ENCODE measurements at regions not wholly inside any gene's neighbourhood (a gene's known extent, or its start where the extent isn't known, plus 50 kb on each side); places are given as distances from the start of the nearest gene placed in this dataset.

DNA sequence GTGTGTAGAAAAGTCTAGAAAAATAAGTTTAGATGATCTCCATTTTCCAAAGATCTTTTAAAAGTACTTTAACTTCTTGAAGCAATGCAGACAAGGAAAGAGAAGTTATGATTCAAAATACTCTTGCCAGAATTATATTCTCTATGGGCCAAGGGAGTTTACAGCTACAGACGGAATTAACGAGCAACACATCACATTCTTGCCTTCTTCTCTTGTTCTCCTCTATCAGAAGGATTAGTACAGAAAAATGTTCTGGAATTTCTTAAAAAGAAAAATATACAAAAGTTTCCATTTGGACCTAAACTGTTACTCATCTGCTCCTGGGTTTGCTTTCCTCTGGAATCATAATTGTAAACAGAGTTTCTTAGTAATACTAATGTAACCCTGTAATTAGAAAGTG, 284.7 kb upstream of the HSF2 start:
- no peak overlapping the region for H3K4me3 ChIP-seq (ENCODE audit: low read length, poor library complexity, severe bottlenecking)
- H3K4me1 ChIP-seq (ENCODE audit: insufficient read depth, low read length, poor library complexity, severe bottlenecking), result no peaks in the 10 kb centered on the region
- no peak for TF ChIP-seq EZH2phosphoT487 (IDR thresholded peaks at IDR 0.05; ENCODE audit: borderline replicate concordance)
- no peak for TF ChIP-seq CTCF (conservative IDR thresholded peaks at IDR 0.05; ENCODE audit: low read length)
- no peaks in the 10 kb centered on the region for H3K79me2 ChIP-seq (ENCODE audit: insufficient read depth, low read length)
- no peaks in the 10 kb centered on the region for H3K9me2 ChIP-seq (replicated peaks; ENCODE audit: low read depth, low read length)
- no peak overlapping the region for H3K4me2 ChIP-seq (ENCODE audit: low read depth, low read length, poor library complexity, severe bottlenecking)
- H4K20me1 ChIP-seq (ENCODE audit: insufficient read depth, low read length, poor library complexity, severe bottlenecking), result no peaks in the 10 kb centered on the region
- H3K9ac ChIP-seq (ENCODE audit: low read depth, low read length, poor library complexity, severe bottlenecking), result no peak overlapping the region
- no peaks in the 10 kb centered on the region for H3K36me3 ChIP-seq (ENCODE audit: insufficient read depth, low read length)
- H2AFZ ChIP-seq (ENCODE audit: low read length), result no peak overlapping the region
- H3F3A ChIP-seq (ENCODE audit: low read depth), result no peaks in the 10 kb centered on the region
- H3K27me3 ChIP-seq (ENCODE audit: insufficient read depth, low read length, poor library complexity, severe bottlenecking), result no peaks in the 10 kb centered on the region
- no peaks in the 10 kb centered on the region for H3K9me3 ChIP-seq (ENCODE audit: insufficient read depth, low read depth, low read length)

- no peak overlapping the region for H3K4me3 ChIP-seq (ENCODE audit: low read length, poor library complexity, severe bottlenecking)
- H3K9ac ChIP-seq (ENCODE audit: low read depth, low read length, poor library complexity, severe bottlenecking), result no peak overlapping the region
- no peak overlapping the region for H3K4me2 ChIP-seq (ENCODE audit: low read depth, low read length, poor library complexity, severe bottlenecking)
- no peaks in the 10 kb centered on the region for H3K9me2 ChIP-seq (replicated peaks; ENCODE audit: low read depth, low read length)
- no peaks in the 10 kb centered on the region for H3F3A ChIP-seq (ENCODE audit: low read depth)
- H3K79me2 ChIP-seq (ENCODE audit: insufficient read depth, low read length), result no peaks in the 10 kb centered on the region
- H3K27me3 ChIP-seq (ENCODE audit: insufficient read depth, low read length, poor library complexity, severe bottlenecking), result no peaks in the 10 kb centered on the region
- H4K20me1 ChIP-seq (ENCODE audit: insufficient read depth, low read length, poor library complexity, severe bottlenecking), result no peaks in the 10 kb centered on the region
- H2AFZ ChIP-seq (ENCODE audit: low read length), result no peak overlapping the region
- H3K36me3 ChIP-seq (ENCODE audit: insufficient read depth, low read length), result no peaks in the 10 kb centered on the region
- no peaks in the 10 kb centered on the region for H3K4me1 ChIP-seq (ENCODE audit: insufficient read depth, low read length, poor library complexity, severe bottlenecking)
- no peaks in the 10 kb centered on the region for H3K9me3 ChIP-seq (ENCODE audit: insufficient read depth, low read depth, low read length)
- TF ChIP-seq CTCF (conservative IDR thresholded peaks at IDR 0.05; ENCODE audit: low read length) (no peak), EZH2phosphoT487 (IDR thresholded peaks at IDR 0.05; ENCODE audit: borderline replicate concordance) (no peak)
Measured at GRCh38 chr6:122116119-122116834, 283.2 kb upstream of the HSF2 start.

- Histone ChIP-seq H3K4me2 (ENCODE audit: low read depth, low read length, poor library complexity, severe bottlenecking) (no peak overlapping the region), H3K9me2 (replicated peaks; ENCODE audit: low read depth, low read length) (no peaks in the 10 kb centered on the region), H3K27me3 (ENCODE audit: insufficient read depth, low read length, poor library complexity, severe bottlenecking) (no peaks in the 10 kb centered on the region), H3K79me2 (ENCODE audit: insufficient read depth, low read length) (no peaks in the 10 kb centered on the region), H3K9ac (ENCODE audit: low read depth, low read length, poor library complexity, severe bottlenecking) (no peak overlapping the region), H3K9me3 (ENCODE audit: insufficient read depth, low read depth, low read length) (no peaks in the 10 kb centered on the region), H2AFZ (ENCODE audit: low read length) (no peak overlapping the region), H3F3A (ENCODE audit: low read depth) (no peaks in the 10 kb centered on the region), H4K20me1 (ENCODE audit: insufficient read depth, low read length, poor library complexity, severe bottlenecking) (no peaks in the 10 kb centered on the region), H3K36me3 (ENCODE audit: insufficient read depth, low read length) (no peaks in the 10 kb centered on the region), H3K4me1 (ENCODE audit: insufficient read depth, low read length, poor library complexity, severe bottlenecking) (no peaks in the 10 kb centered on the region), H3K4me3 (ENCODE audit: low read length, poor library complexity, severe bottlenecking) (no peak overlapping the region)
- TF ChIP-seq CTCF (conservative IDR thresholded peaks at IDR 0.05; ENCODE audit: low read length) (no peak), EZH2phosphoT487 (IDR thresholded peaks at IDR 0.05; ENCODE audit: borderline replicate concordance) (no peak)
Measured at GRCh38 chr6:122116835-122117627, 282.4 kb upstream of the HSF2 start.

Measured in Loucy (cell line).